ENCODE measurements at regions not wholly inside any gene's neighbourhood (a gene's known extent, or its start where the extent isn't known, plus 50 kb on each side); places are given as distances from the start of the nearest gene placed in this dataset.

DNA sequence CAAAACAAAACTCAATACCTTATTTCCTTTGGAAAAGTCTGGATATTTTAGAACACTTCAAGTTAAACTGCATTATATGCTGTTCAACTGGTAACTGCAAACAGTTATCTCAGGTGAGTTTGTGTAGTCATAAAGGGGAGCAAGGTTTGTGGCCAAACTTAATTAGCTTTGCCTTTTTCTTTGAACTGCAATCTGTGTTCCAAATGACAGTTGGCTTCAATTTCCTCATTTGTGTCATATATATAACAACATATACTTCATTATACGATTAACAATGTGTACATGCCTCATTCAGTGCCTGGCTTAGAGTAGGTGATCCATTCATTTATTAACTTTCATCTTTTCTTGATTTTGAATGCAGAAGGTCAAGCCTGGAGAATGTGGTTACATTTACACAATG, 55.8 kb downstream of the KCNE4 start:
- TF ChIP-seq, protein P1, sequence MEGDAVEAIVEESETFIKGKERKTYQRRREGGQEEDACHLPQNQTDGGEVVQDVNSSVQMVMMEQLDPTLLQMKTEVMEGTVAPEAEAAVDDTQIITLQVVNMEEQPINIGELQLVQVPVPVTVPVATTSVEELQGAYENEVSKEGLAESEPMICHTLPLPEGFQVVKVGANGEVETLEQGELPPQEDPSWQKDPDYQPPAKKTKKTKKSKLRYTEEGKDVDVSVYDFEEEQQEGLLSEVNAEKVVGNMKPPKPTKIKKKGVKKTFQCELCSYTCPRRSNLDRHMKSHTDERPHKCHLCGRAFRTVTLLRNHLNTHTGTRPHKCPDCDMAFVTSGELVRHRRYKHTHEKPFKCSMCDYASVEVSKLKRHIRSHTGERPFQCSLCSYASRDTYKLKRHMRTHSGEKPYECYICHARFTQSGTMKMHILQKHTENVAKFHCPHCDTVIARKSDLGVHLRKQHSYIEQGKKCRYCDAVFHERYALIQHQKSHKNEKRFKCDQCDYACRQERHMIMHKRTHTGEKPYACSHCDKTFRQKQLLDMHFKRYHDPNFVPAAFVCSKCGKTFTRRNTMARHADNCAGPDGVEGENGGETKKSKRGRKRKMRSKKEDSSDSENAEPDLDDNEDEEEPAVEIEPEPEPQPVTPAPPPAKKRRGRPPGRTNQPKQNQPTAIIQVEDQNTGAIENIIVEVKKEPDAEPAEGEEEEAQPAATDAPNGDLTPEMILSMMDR (IDR thresholded peaks at IDR 0.05 in 4 of 5, conservative IDR thresholded peaks at IDR 0.05 in 1 of 5), result no peak
- no peak for TF ChIP-seq POLR2A (IDR thresholded peaks at IDR 0.05)

All from gastrocnemius medialis (tissue), 4 donors.